ENCODE measurements at regions not wholly inside any gene's neighbourhood (a gene's known extent, or its start where the extent isn't known, plus 50 kb on each side); places are given as distances from the start of the nearest gene placed in this dataset.

GRCh38 chr6:140064366-140064765, 689.9 kb upstream of the CITED2 start:
- TF ChIP-seq CTCF (IDR thresholded peaks at IDR 0.05) (no peak), POLR2A (IDR thresholded peaks at IDR 0.05) (no peak)

Measured in Peyer's patch (tissue), 4 donors.